Loucy (cell line): ENCODE measurements at regions not wholly inside any gene's neighbourhood (a gene's known extent, or its start where the extent isn't known, plus 50 kb on each side); places are given as distances from the start of the nearest gene placed in this dataset.

Source experiments
- CTCF ChIP-seq: fragments of 200-600 bp; sonication (generic); conservative IDR thresholded peaks from 2 replicates; pipeline ENCODE4 v1.5.1; 2014; ENCODE audit warnings: mild to moderate bottlenecking, antibody characterized with exemption, low read length
- EZH2phosphoT487 ChIP-seq: fragments of 200-600 bp; IDR thresholded peaks from 2 replicates; pipeline ENCODE4 v1.6.1; 2018; ENCODE audit warnings: antibody characterized with exemption, mild to moderate bottlenecking, moderate library complexity, borderline replicate concordance

- TF ChIP-seq CTCF (no peak), EZH2phosphoT487 (no peak)
These were observed 161.6 kb upstream of the BDNF start for GRCh38 chr11:27861706-27862430.
